ENCODE measurements at regions not wholly inside any gene's neighbourhood (a gene's known extent, or its start where the extent isn't known, plus 50 kb on each side); places are given as distances from the start of the nearest gene placed in this dataset.

GRCh38 chr14:84591827-84592445, 938.0 kb upstream of the FLRT2 start:
- ATAC-seq (ENCODE audit: low FRiP score in 2 of 2) (no peak), DNase-seq (no peak)
- H3K4me3 ChIP-seq: no peak overlapping the region
- no peaks in the 10 kb centered on the region for H3K9me3 ChIP-seq
- H3K27ac ChIP-seq: no peak overlapping the region
- no peaks in the 10 kb centered on the region for H3K4me1 ChIP-seq
- H3K27me3 ChIP-seq: no peaks in the 10 kb centered on the region
- 77 to 79% methylated on average over 8 to 9 of the region's 9 CpGs for WGBS, 2 donors
- H3K36me3 ChIP-seq: no peaks in the 10 kb centered on the region
- TF ChIP-seq POLR2AphosphoS5 (IDR thresholded peaks at IDR 0.05): no peak
- TF ChIP-seq CTCF (IDR thresholded peaks at IDR 0.05): no peak
- TF ChIP-seq POLR2A (IDR thresholded peaks at IDR 0.05): no peak
- TF ChIP-seq EP300 (IDR thresholded peaks at IDR 0.05): no peak

DNA sequence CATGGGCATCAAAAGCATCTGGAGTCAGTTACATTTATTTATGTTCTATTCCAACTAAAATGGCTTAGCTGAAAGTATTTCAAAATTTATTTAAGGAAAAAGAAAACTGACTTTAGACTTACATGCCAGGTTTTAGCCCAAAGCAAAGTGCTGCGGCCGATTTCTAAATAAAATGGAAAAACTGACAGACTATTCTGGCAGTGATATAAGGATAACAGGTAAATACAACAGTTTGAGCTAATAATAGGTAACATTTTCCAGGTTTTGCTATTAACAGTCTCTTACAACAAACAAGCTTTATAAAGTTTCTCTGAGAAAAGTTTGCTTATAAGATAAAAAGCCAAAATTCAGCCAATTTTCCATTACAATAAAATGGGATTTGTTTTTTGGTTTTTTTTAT, 937.2 kb upstream of the FLRT2 start:
- 83% methylated on average over 2 of the region's 2 CpGs for WGBS, 2 donors
- ATAC-seq (ENCODE audit: low FRiP score in 2 of 2) (no peak), DNase-seq (no peak)
- Histone ChIP-seq H3K36me3 (no peaks in the 10 kb centered on the region), H3K27ac (no peak overlapping the region), H3K27me3 (no peaks in the 10 kb centered on the region), H3K4me3 (no peak overlapping the region), H3K9me3 (no peaks in the 10 kb centered on the region), H3K4me1 (no peaks in the 10 kb centered on the region)
- no peak for TF ChIP-seq CTCF (IDR thresholded peaks at IDR 0.05)

GRCh38 chr14:84610086-84610485, 919.9 kb upstream of the FLRT2 start:
- H3K27me3 ChIP-seq: no peaks in the 10 kb centered on the region
- no peaks in the 10 kb centered on the region for H3K36me3 ChIP-seq
- no peaks in the 10 kb centered on the region for H3K9me3 ChIP-seq
- no peak overlapping the region for H3K4me3 ChIP-seq
- TF ChIP-seq POLR2A (IDR thresholded peaks at IDR 0.05) (no peak), EP300 (IDR thresholded peaks at IDR 0.05) (no peak), POLR2AphosphoS5 (IDR thresholded peaks at IDR 0.05) (no peak), CTCF (IDR thresholded peaks at IDR 0.05) (no peak)
- 86 to 91% methylated on average over 2 of the region's 2 CpGs for WGBS, 2 donors
- no peaks in the 10 kb centered on the region for H3K4me1 ChIP-seq
- H3K27ac ChIP-seq: no peak overlapping the region
- DNase-seq (no peak), ATAC-seq (ENCODE audit: low FRiP score in 2 of 2) (no peak)

GRCh38 chr14:84622357-84622756, 907.6 kb upstream of the FLRT2 start:
- 45 to 51% methylated on average over 3 of the region's 3 CpGs for WGBS, 2 donors
- ATAC-seq (ENCODE audit: low FRiP score in 2 of 2): no peak
- Histone ChIP-seq H3K4me1 (no peaks in the 10 kb centered on the region), H3K9me3 (no peaks in the 10 kb centered on the region), H3K27ac (no peak overlapping the region), H3K36me3 (no peaks in the 10 kb centered on the region), H3K4me3 (no peak overlapping the region), H3K27me3 (no peaks in the 10 kb centered on the region)
- DNase-seq: no peak
- no peak for TF ChIP-seq EP300 (IDR thresholded peaks at IDR 0.05)
- TF ChIP-seq POLR2A (IDR thresholded peaks at IDR 0.05): no peak
- no peak for TF ChIP-seq POLR2AphosphoS5 (IDR thresholded peaks at IDR 0.05)
- no peak for TF ChIP-seq CTCF (IDR thresholded peaks at IDR 0.05)

DNA sequence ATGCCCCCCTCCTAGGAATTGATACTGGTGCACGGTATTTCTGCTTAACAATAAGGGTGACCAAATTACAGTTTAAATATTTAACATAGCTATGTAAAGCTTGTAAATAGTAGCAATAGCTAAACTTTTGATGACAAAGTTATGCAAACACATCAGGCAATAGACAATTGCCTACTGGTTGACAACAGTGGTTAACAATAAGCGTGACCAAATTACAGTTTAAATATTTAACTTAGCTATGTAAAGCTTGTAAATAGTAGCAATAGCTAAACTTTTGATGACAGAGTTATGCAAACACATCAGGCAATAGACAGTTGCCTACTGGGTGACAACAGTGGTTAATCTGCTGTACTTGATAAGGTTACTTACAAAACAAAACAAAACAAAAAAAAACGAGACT, 886.5 kb upstream of the FLRT2 start:
- WGBS, 2 donors: 58% methylated on average over 3 of the region's 3 CpGs
- H3K27ac ChIP-seq: no peak overlapping the region
- H3K4me3 ChIP-seq: no peak overlapping the region
- no peaks in the 10 kb centered on the region for H3K4me1 ChIP-seq
- no peaks in the 10 kb centered on the region for H3K36me3 ChIP-seq
- ATAC-seq (ENCODE audit: low FRiP score in 2 of 2) (no peak), DNase-seq (no peak)
- no peaks in the 10 kb centered on the region for H3K9me3 ChIP-seq
- H3K27me3 ChIP-seq: no peaks in the 10 kb centered on the region
- TF ChIP-seq EP300 (IDR thresholded peaks at IDR 0.05) (no peak), POLR2A (IDR thresholded peaks at IDR 0.05) (no peak), POLR2AphosphoS5 (IDR thresholded peaks at IDR 0.05) (no peak), CTCF (IDR thresholded peaks at IDR 0.05) (no peak)

Data from upper lobe of left lung (tissue), 6 donors.